Kidney (tissue), 13 donors: ENCODE measurements at regions not wholly inside any gene's neighbourhood (a gene's known extent, or its start where the extent isn't known, plus 50 kb on each side); places are given as distances from the start of the nearest gene placed in this dataset.

Source experiments
- DNase-seq, 5 donors: peaks; one replicate each; pipeline ENCODE4 v3.0.0-alpha.2; 2013 to 2020
- FAIRE-seq: peaks from 2 replicates; lab custom pipeline; 2012; peaks lifted over from hg19 to GRCh38; lab: Jason Lieb, UNC
- H3K27ac ChIP-seq, 2 donors: one replicate each; pipeline ENCODE4 v1.7.0; 2013; ENCODE audit warnings: low read depth in 2 of 2, low read length in 2 of 2, inconsistent platforms in 1 of 2
- H3K27me3 ChIP-seq: one replicate; pipeline ENCODE4 v1.7.1; 2013; ENCODE audit warnings: low read length, inconsistent platforms; ENCODE audit not compliant: control insufficient read depth, insufficient read depth
- H3K36me3 ChIP-seq, 3 donors: one replicate each; pipeline versions ENCODE4 v1.7.0 to v1.7.1; 2013; ENCODE audit warnings: low read length in 3 of 3, control low read depth in 1 of 3, inconsistent platforms in 1 of 3; ENCODE audit not compliant: insufficient read depth in 3 of 3, control insufficient read depth in 2 of 3
- H3K4me1 ChIP-seq, 3 donors: one replicate each; pipeline versions ENCODE4 v1.7.0 to v1.7.1; 2013; ENCODE audit warnings: low read length in 3 of 3, inconsistent platforms in 1 of 3, low read depth in 1 of 3; ENCODE audit not compliant: control insufficient read depth in 2 of 3, insufficient read depth in 2 of 3
- H3K4me3 ChIP-seq, 3 donors: one replicate each; pipeline versions ENCODE4 v1.7.0 to v1.8.1; 2013; ENCODE audit warnings: low read length in 3 of 3, control low read depth in 1 of 3, inconsistent platforms in 1 of 3
- H3K9ac ChIP-seq, 3 donors: one replicate each; pipeline versions ENCODE4 v1.7.0 to v1.7.1; 2013; ENCODE audit warnings: low read length in 3 of 3, control low read depth in 1 of 3, inconsistent platforms in 1 of 3
- H3K9me3 ChIP-seq, 3 donors: one replicate each; pipeline versions ENCODE4 v1.7.0 to v1.7.1; 2013; ENCODE audit warnings: low read length in 3 of 3, control low read depth in 1 of 3, inconsistent platforms in 1 of 3; ENCODE audit not compliant: control insufficient read depth in 2 of 3, insufficient read depth in 1 of 3
- CTCF ChIP-seq: IDR thresholded peaks from 3 replicates; pipeline ENCODE4 v1.5.1; 2012; ENCODE audit warnings: mild to moderate bottlenecking, moderate library complexity, borderline replicate concordance; ENCODE audit not compliant: insufficient read depth; ENCODE audit errors: extremely low read depth
- intact Hi-C: fragments of 100-400 bp; cut with DNase I; formaldehyde crosslinking; loops from one replicate; pipeline ENCODE4 v1.11.1; 2022
- donor health status: control.
- donor health status: control.
- donor health status: control.
- donor health status: control.
- donor health status: control.
- donor health status: DM: yes; HTN: yes; CAD: no.
- donor health status: Normal renal cell carcinoma (clear cell type).

GRCh38 chr9:1532171-1532570 is 482.0 kb downstream of the DMRT2 start:
- no peaks in the 10 kb centered on the region for H3K27me3 ChIP-seq
- DNase-seq (peak in 1 of 5 donors; percentile 12), FAIRE-seq (no peak)
- no peaks in the 10 kb centered on the region for H3K9me3 ChIP-seq
- no peak overlapping the region for H3K4me3 ChIP-seq
- H3K27ac ChIP-seq, result no peak overlapping the region
- no peak for TF ChIP-seq CTCF
- no peak overlapping the region for H3K9ac ChIP-seq
- intact Hi-C loops, result no loop called here
- no peaks in the 10 kb centered on the region for H3K4me1 ChIP-seq
- no peaks in the 10 kb centered on the region for H3K36me3 ChIP-seq

GRCh38 chr9:1535051-1535450 is 480.1 kb upstream of the SMARCA2 start:
- intact Hi-C loops, result no loop called here
- no peaks in the 10 kb centered on the region for H3K4me1 ChIP-seq
- FAIRE-seq, result no peak

GRCh38 chr9:1535599-1535998 is 479.5 kb upstream of the SMARCA2 start:
- Histone ChIP-seq H3K4me3 (no peak overlapping the region), H3K9me3 (no peaks in the 10 kb centered on the region), H3K4me1 (no peaks in the 10 kb centered on the region), H3K9ac (no peak overlapping the region), H3K27me3 (no peaks in the 10 kb centered on the region), H3K36me3 (no peaks in the 10 kb centered on the region), H3K27ac (no peak overlapping the region)
- no peak for TF ChIP-seq CTCF
- FAIRE-seq (no peak), DNase-seq (no peak)
- intact Hi-C loops, result no loop called here

More at GRCh38 chr9:1535051-1535450, 480.1 kb upstream of the SMARCA2 start:
- Histone ChIP-seq H3K36me3 (no peaks in the 10 kb centered on the region), H3K9me3 (no peaks in the 10 kb centered on the region), H3K27me3 (no peaks in the 10 kb centered on the region), H3K27ac (no peak overlapping the region), H3K4me3 (no peak overlapping the region), H3K9ac (no peak overlapping the region)
- DNase-seq, result no peak
- no peak for TF ChIP-seq CTCF

- Histone ChIP-seq H3K4me3 (no peak overlapping the region), H3K4me1 (no peaks in the 10 kb centered on the region), H3K27me3 (no peaks in the 10 kb centered on the region), H3K27ac (no peak overlapping the region), H3K9ac (no peak overlapping the region), H3K9me3 (no peaks in the 10 kb centered on the region), H3K36me3 (no peaks in the 10 kb centered on the region)
- no peak for FAIRE-seq
- no peak for DNase-seq
- intact Hi-C loops, result no loop called here
- no peak for TF ChIP-seq CTCF
Measured at GRCh38 chr9:1536522-1537170, 478.5 kb upstream of the SMARCA2 start.
